ENCODE measurements at regions not wholly inside any gene's neighbourhood (a gene's known extent, or its start where the extent isn't known, plus 50 kb on each side); places are given as distances from the start of the nearest gene placed in this dataset.

- no peak for DNase-seq (ENCODE audit: low read depth, low spot score)
Observed at GRCh38 chr9:118303216-118303615, 599.0 kb downstream of the TLR4 start.

GRCh38 chr9:118305331-118305730 is 601.1 kb downstream of the TLR4 start:
- DNase-seq (ENCODE audit: low read depth, low spot score) = no peak

GRCh38 chr9:118306801-118307200 is 602.6 kb downstream of the TLR4 start:
- no peak for DNase-seq (ENCODE audit: low read depth, low spot score)

GRCh38 chr9:118313965-118314364 is 609.8 kb downstream of the TLR4 start:
- no peak for DNase-seq (ENCODE audit: low read depth, low spot score)

- no peak for DNase-seq (ENCODE audit: low read depth, low spot score)
Observed at GRCh38 chr9:118316831-118317343, 612.7 kb downstream of the TLR4 start.

GRCh38 chr9:118318770-118319431 is 614.7 kb downstream of the TLR4 start:
- no peak for DNase-seq (ENCODE audit: low read depth, low spot score)

GRCh38 chr9:118321788-118322187 is 617.6 kb downstream of the TLR4 start:
- DNase-seq (ENCODE audit: low read depth, low spot score) = no peak

- no peak for DNase-seq (ENCODE audit: low read depth, low spot score)
Observed at GRCh38 chr9:118324706-118325105, 620.5 kb downstream of the TLR4 start.

GRCh38 chr9:118325757-118326156 is 621.6 kb downstream of the TLR4 start:
- no peak for DNase-seq (ENCODE audit: low read depth, low spot score)

GRCh38 chr9:118326326-118326725 is 622.1 kb downstream of the TLR4 start:
- DNase-seq (ENCODE audit: low read depth, low spot score) = no peak

- DNase-seq (ENCODE audit: low read depth, low spot score) = no peak
Observed at GRCh38 chr9:118330191-118330986, 626.2 kb downstream of the TLR4 start.

- DNase-seq (ENCODE audit: low read depth, low spot score) = no peak
Observed at GRCh38 chr9:118331622-118332045, 627.4 kb downstream of the TLR4 start.

- no peak for DNase-seq (ENCODE audit: low read depth, low spot score)
Observed at GRCh38 chr9:118336250-118336942, 632.2 kb downstream of the TLR4 start.

GRCh38 chr9:118336943-118337330 is 632.7 kb downstream of the TLR4 start:
- no peak for DNase-seq (ENCODE audit: low read depth, low spot score)

- DNase-seq (ENCODE audit: low read depth, low spot score) = no peak
Observed at GRCh38 chr9:118360036-118360435, 655.8 kb downstream of the TLR4 start.

GRCh38 chr9:118362123-118362522 is 657.9 kb downstream of the TLR4 start:
- DNase-seq (ENCODE audit: low read depth, low spot score) = no peak

- no peak for DNase-seq (ENCODE audit: low read depth, low spot score)
Observed at GRCh38 chr9:118362596-118362995, 658.4 kb downstream of the TLR4 start.

GRCh38 chr9:118364266-118365106 is 660.3 kb downstream of the TLR4 start:
- no peak for DNase-seq (ENCODE audit: low read depth, low spot score)

- DNase-seq (ENCODE audit: low read depth, low spot score) = no peak
Observed at GRCh38 chr9:118366228-118366627, 662.0 kb downstream of the TLR4 start.

- DNase-seq (ENCODE audit: low read depth, low spot score) = no peak
Observed at GRCh38 chr9:118367383-118367782, 663.2 kb downstream of the TLR4 start.

- no peak for DNase-seq (ENCODE audit: low read depth, low spot score)
Observed at GRCh38 chr9:118384531-118385100, 680.4 kb downstream of the TLR4 start.

All from iPS DF 19.7 (cell line).